Hematopoietic multipotent progenitor cell treated with erythropoietin and hydrocortisone succinate and interleukin-3 and kit ligand, for 6 days (in vitro differentiated cells): ENCODE measurements at regions not wholly inside any gene's neighbourhood (a gene's known extent, or its start where the extent isn't known, plus 50 kb on each side); places are given as distances from the start of the nearest gene placed in this dataset.
"Not testable (repeated sequence)": the region's sequence is repeated elsewhere in the genome, so short reads cannot be mapped to it uniquely, and the experiment has no call there.

Experiments
- DNase-seq: peaks from one replicate; pipeline ENCODE4 v3.0.0-alpha.2; 2015

- no peak for DNase-seq
Observed at GRCh38 chr18:10319026-10319425, 135.4 kb upstream of the APCDD1 start.

GRCh38 chr18:10319914-10320600, 134.4 kb upstream of the APCDD1 start:
- DNase-seq = no peak

GRCh38 chr18:10320791-10321190, 133.6 kb upstream of the APCDD1 start:
- DNase-seq = no peak

- DNase-seq = no peak
Observed at GRCh38 chr18:10321576-10321975, 132.9 kb upstream of the APCDD1 start.

GRCh38 chr18:10322004-10322403, 132.4 kb upstream of the APCDD1 start:
- no peak for DNase-seq

- no peak for DNase-seq
Observed at GRCh38 chr18:10322435-10322834, 132.0 kb upstream of the APCDD1 start.

GRCh38 chr18:10329101-10329500, 125.3 kb upstream of the APCDD1 start:
- DNase-seq = no peak

- DNase-seq = no peak
Observed at GRCh38 chr18:10330428-10330827, 124.0 kb upstream of the APCDD1 start.

- no peak for DNase-seq
Observed at GRCh38 chr18:10332452-10332851, 122.0 kb upstream of the APCDD1 start.

GRCh38 chr18:10336749-10337350, 117.6 kb upstream of the APCDD1 start:
- no peak for DNase-seq

GRCh38 chr18:10340821-10341220, 113.6 kb upstream of the APCDD1 start:
- DNase-seq = no peak

GRCh38 chr18:10343778-10344177, 110.7 kb upstream of the APCDD1 start:
- no peak for DNase-seq

- no peak for DNase-seq
Observed at GRCh38 chr18:10346749-10347415, 107.6 kb upstream of the APCDD1 start.

- no peak for DNase-seq
Observed at GRCh38 chr18:10349561-10349960, 104.9 kb upstream of the APCDD1 start.

- DNase-seq = no peak
Observed at GRCh38 chr18:10350661-10351060, 103.8 kb upstream of the APCDD1 start.

GRCh38 chr18:10351219-10351818, 103.1 kb upstream of the APCDD1 start:
- DNase-seq = no peak

GRCh38 chr18:10351858-10352257, 102.6 kb upstream of the APCDD1 start:
- no peak for DNase-seq

- DNase-seq = no peak
Observed at GRCh38 chr18:10352671-10353070, 101.8 kb upstream of the APCDD1 start.

- no peak for DNase-seq
Observed at GRCh38 chr18:10353791-10354190, 100.6 kb upstream of the APCDD1 start.

- DNase-seq = no peak
Observed at GRCh38 chr18:10354241-10354811, 100.1 kb upstream of the APCDD1 start.

GRCh38 chr18:10354890-10355289, 99.5 kb upstream of the APCDD1 start:
- DNase-seq = no peak

- not testable (repeated sequence) for DNase-seq
Observed at GRCh38 chr18:10356999-10357398, 97.4 kb upstream of the APCDD1 start.

GRCh38 chr18:10361660-10362059, 92.8 kb upstream of the APCDD1 start:
- DNase-seq = no peak
